T-helper 17 cell (primary cell): ENCODE measurements at regions not wholly inside any gene's neighbourhood (a gene's known extent, or its start where the extent isn't known, plus 50 kb on each side); places are given as distances from the start of the nearest gene placed in this dataset.

Experiments used
- ATAC-seq: fragments of 150-1000 bp; cut with Tn5 transposase; 2 replicates; pipeline ENCODE4 v1.10.0; 2021; ENCODE audit warnings: mild to moderate bottlenecking, moderate library complexity
- DNase-seq, 3 donors: peaks; one replicate each; pipeline versions ENCODE4 v3.0.0 to v3.0.0-alpha.2; 2020 to 2021
- H3K9me3 ChIP-seq: one replicate; pipeline ENCODE4 v1.7.0; 2013; ENCODE audit warnings: low read length, mild to moderate bottlenecking; ENCODE audit not compliant: control insufficient read depth, poor library complexity, severe bottlenecking
- H3K27ac Mint-ChIP-seq: one replicate; pipeline ENCODE4 v1.8.0; 2022; ENCODE audit warnings: mild to moderate bottlenecking, moderate library complexity, mixed read lengths
- H3K27me3 Mint-ChIP-seq: one replicate; pipeline ENCODE4 v1.8.0; 2022; ENCODE audit warnings: mixed read lengths
- H3K36me3 Mint-ChIP-seq: one replicate; pipeline ENCODE4 v1.8.0; 2022; ENCODE audit warnings: low read depth, mixed read lengths
- H3K4me1 Mint-ChIP-seq: one replicate; pipeline ENCODE4 v1.8.0; 2022; ENCODE audit warnings: mild to moderate bottlenecking, mixed read lengths
- H3K4me3 Mint-ChIP-seq: one replicate; pipeline ENCODE4 v1.8.0; 2022; ENCODE audit warnings: mild to moderate bottlenecking, moderate library complexity, mixed read lengths

DNA sequence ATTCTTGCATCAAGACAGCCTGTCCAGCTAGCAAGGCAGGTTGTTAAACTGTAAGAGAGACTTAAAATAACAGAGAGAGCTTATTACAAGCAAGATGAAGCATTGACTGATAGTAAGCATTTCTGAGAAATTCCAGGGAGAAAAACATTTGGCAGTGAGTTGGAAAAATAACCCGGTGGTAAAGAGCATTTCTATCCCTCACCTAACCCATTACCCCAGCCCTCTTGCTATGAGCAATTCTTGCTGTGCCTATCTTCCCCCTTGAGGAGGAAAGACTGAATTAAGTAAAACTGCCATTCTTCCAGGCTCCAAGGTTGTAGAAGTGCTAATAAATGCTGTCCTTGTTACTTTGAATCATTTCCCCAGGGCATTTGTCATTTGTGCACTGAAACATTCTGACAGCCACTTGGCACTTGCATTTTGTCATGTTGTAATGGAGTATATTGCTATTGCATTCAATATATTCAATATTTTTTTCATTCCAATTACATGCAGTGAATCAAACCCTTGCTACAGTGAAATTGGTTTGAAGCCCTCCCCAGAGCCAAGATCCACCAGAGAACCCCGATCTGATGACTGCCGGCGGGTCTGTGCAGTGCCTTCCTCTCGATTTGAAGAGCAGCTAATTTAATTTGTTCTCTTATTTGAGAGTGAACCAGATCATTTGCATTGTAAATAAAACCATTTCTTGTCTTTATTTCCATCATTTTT, 291.1 kb downstream of the HIVEP2 start:
- Mint-ChIP-seq H3K4me3 (no peak overlapping the region), H3K4me1 (peaks cover 2% of the 10 kb centered on the region), H3K27ac (no peak overlapping the region), H3K27me3 (peaks cover 34% of the 10 kb centered on the region), H3K36me3 (peaks cover 5% of the 10 kb centered on the region)
- no peaks in the 10 kb centered on the region for H3K9me3 ChIP-seq
- no peak for ATAC-seq
- DNase-seq = no peak

GRCh38 chr6:142659661-142660060, 285.3 kb downstream of the HIVEP2 start:
- Mint-ChIP-seq H3K4me1 (no peaks in the 10 kb centered on the region), H3K27ac (no peak overlapping the region), H3K27me3 (peaks cover 29% of the 10 kb centered on the region), H3K36me3 (peaks cover 5% of the 10 kb centered on the region), H3K4me3 (no peak overlapping the region)
- DNase-seq (no peak), ATAC-seq (no peak)
- H3K9me3 ChIP-seq = no peaks in the 10 kb centered on the region

DNA sequence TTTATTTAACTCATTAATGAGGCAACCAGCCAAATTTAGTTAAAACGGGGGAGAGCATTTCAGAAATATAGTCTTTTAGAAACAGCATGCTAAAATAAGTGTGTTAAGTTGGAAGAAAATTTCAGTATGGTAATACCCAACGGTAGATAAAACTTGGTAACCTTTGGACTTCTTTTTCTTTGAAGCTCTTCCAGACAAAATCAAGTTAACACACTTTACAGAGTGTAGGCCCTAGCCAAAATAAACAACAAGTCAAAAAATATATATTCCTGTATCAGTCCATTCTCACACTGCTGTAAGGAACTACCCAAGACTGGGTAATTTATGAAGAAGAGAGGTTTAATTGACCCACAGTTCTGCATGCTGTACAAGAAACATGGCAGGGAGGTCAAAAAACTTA, 279.6 kb downstream of the HIVEP2 start:
- Mint-ChIP-seq H3K27ac (no peak overlapping the region), H3K27me3 (no peaks in the 10 kb centered on the region), H3K36me3 (no peaks in the 10 kb centered on the region), H3K4me1 (no peaks in the 10 kb centered on the region), H3K4me3 (no peak overlapping the region)
- ATAC-seq (no peak), DNase-seq (no peak)
- H3K9me3 ChIP-seq = no peaks in the 10 kb centered on the region

GRCh38 chr6:142666599-142667185, 278.3 kb downstream of the HIVEP2 start:
- Mint-ChIP-seq H3K27ac (no peak overlapping the region), H3K4me1 (no peaks in the 10 kb centered on the region), H3K36me3 (no peaks in the 10 kb centered on the region), H3K27me3 (no peaks in the 10 kb centered on the region), H3K4me3 (no peak overlapping the region)
- ATAC-seq (no peak), DNase-seq (no peak)
- no peaks in the 10 kb centered on the region for H3K9me3 ChIP-seq

DNA sequence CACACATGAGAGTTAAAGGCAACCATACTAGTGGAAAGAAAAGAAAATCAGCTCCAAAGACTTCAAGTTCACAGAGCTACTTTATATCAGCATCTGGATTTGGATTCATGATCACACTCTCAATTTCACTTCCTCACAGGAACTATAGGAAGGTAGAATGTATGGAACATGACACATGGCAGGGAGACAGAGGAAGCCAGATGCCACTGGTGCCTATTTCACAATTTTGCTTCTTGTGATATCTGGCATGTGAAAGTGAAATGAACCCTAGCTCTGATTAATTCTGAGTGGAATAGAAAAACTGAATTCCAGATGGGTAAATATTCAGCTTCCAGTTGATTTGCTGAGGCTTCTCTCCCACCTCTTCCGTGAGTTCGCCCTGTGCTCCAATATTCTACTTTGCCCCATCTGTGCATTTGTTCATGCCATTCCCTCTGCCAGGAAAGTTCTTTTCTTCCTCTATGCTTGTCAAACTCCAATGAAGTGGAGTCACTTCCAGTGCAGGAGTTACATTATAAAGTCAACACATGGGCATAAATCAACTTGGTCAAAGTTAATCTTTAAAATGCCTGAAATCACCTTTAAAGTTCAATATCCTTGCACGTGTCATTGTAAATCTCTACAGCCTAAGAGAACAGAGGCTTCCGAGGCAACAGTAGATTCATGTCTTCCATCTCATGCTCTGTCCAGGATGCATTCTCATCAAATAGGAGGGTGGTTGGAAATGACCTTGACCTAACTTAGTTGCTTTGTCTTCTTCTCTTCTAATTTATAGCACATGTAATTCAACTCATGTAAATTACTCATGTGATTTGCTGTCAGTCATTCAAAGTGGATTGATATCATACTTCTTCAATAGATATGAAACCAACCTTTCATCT, 275.3 kb downstream of the HIVEP2 start:
- H3K9me3 ChIP-seq = no peaks in the 10 kb centered on the region
- Mint-ChIP-seq H3K4me1 (no peaks in the 10 kb centered on the region), H3K27me3 (peaks cover 13% of the 10 kb centered on the region), H3K36me3 (no peaks in the 10 kb centered on the region), H3K4me3 (no peak overlapping the region), H3K27ac (no peak overlapping the region)
- ATAC-seq (no peak), DNase-seq (no peak)

GRCh38 chr6:142671791-142672190, 273.2 kb downstream of the HIVEP2 start:
- H3K36me3 Mint-ChIP-seq = no peaks in the 10 kb centered on the region
- ATAC-seq = peak; percentile 32
- no peak overlapping the region for H3K4me3 Mint-ChIP-seq
- no peak for DNase-seq
- peaks cover 1% of the 10 kb centered on the region for H3K4me1 Mint-ChIP-seq
- H3K27ac Mint-ChIP-seq = no peak overlapping the region
- peaks cover 29% of the 10 kb centered on the region for H3K27me3 Mint-ChIP-seq
- H3K9me3 ChIP-seq = no peaks in the 10 kb centered on the region

- DNase-seq = no peak
- ATAC-seq = no peak
- H3K4me3 Mint-ChIP-seq = no peak overlapping the region
- peaks cover 46% of the 10 kb centered on the region for H3K27me3 Mint-ChIP-seq
- H3K4me1 Mint-ChIP-seq = peaks cover 11% of the 10 kb centered on the region
- no peak overlapping the region for H3K27ac Mint-ChIP-seq
- peaks cover 2% of the 10 kb centered on the region for H3K36me3 Mint-ChIP-seq
- H3K9me3 ChIP-seq = no peaks in the 10 kb centered on the region
Measured at GRCh38 chr6:142675517-142675916, 269.5 kb downstream of the HIVEP2 start.

DNA sequence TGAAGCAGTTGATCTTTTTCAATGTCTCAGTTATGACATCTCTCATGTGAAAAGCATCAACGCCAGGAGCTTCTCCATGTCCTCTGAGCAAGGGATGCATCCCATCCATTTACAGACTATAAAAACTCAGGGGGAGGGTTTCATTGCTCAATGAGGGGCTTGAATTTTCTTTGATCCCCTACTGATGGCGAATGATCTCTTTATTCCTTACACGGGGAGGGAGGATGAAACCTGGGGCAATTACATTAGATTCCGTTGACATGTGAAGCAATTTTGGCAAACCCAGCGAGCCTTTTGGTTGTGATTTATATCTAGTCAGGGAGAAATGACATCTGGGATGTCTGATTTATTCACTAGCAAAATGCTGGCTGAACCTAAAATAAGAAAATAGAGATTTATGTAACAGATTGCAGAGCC, 268.9 kb downstream of the HIVEP2 start:
- DNase-seq = no peak
- Mint-ChIP-seq H3K36me3 (peaks cover 2% of the 10 kb centered on the region), H3K4me1 (peaks cover 11% of the 10 kb centered on the region), H3K4me3 (no peak overlapping the region), H3K27me3 (peaks cover 49% of the 10 kb centered on the region), H3K27ac (no peak overlapping the region)
- no peak for ATAC-seq
- H3K9me3 ChIP-seq = no peaks in the 10 kb centered on the region

DNA sequence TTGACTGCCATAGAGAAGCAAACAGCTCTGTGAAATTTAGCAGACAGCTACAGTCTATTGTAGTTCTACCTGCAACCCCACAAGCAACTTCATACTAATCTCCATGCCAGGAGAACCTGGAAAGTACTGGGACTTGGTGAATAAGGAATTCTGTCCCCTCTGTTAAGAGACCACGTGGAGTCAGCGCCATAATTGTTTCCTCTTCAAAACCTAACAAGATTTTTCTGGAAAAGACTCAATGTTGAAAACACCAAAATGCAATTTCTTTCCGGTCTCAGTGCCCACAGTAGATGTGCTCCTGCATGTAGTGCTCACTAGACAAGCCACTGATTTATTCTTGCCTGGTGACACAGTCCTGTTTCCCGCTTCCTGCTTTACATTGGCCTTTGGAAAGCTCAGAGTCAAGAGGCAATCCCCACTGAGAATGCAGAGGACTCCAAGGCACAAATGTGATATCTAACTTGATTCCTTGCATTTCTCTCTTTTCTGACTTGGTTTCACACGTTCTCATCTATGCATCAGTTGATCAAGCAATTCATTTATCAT, 268.3 kb downstream of the HIVEP2 start:
- no peak overlapping the region for H3K4me3 Mint-ChIP-seq
- H3K4me1 Mint-ChIP-seq = peaks cover 11% of the 10 kb centered on the region
- no peaks in the 10 kb centered on the region for H3K9me3 ChIP-seq
- ATAC-seq (no peak), DNase-seq (no peak)
- H3K36me3 Mint-ChIP-seq = peaks cover 2% of the 10 kb centered on the region
- H3K27me3 Mint-ChIP-seq = peaks cover 56% of the 10 kb centered on the region
- no peak overlapping the region for H3K27ac Mint-ChIP-seq

DNA sequence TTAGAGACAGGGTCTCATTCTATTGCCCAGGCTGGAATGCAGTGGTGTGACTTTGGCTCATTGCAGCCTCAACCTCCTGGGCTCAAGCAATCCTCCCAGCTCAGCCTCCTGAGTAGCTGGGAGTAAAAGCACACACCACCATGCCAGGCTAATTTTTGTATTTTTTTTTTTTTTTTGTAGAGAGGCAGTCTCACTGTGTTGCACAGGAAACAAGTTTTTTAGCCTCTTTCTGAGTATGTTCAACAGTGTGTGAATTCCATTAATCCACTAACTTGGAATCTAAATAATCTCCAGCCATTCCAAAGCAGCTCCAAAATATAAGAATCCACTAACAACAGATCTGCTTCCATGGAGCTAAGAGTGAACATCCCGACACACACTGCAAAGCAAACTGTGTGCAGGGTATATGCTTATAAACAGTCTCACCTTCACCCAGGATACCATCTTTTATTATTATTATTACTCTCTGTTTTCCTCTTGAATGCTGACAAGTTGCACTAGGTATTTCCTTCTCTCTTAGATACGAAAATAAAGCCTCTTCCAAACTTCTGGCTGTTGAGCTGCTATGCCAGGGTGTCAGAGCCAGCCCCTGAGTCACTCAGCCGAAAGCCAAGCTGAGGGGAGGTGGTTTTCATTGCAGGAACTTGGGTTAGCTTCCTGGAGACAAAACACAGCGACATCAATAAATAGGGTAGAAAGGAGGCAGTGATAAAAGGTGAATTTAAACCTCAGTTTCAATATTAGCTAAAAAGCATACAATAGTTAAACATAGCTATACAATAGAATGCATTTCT, 264.9 kb downstream of the HIVEP2 start:
- Mint-ChIP-seq H3K27me3 (peaks cover 53% of the 10 kb centered on the region), H3K27ac (peak overlapping the region; percentile 84), H3K4me3 (peak overlapping the region; percentile 69), H3K36me3 (peaks cover 2% of the 10 kb centered on the region), H3K4me1 (peaks cover 11% of the 10 kb centered on the region)
- no peaks in the 10 kb centered on the region for H3K9me3 ChIP-seq
- ATAC-seq (peak; percentile 56), DNase-seq (no peak)

DNA sequence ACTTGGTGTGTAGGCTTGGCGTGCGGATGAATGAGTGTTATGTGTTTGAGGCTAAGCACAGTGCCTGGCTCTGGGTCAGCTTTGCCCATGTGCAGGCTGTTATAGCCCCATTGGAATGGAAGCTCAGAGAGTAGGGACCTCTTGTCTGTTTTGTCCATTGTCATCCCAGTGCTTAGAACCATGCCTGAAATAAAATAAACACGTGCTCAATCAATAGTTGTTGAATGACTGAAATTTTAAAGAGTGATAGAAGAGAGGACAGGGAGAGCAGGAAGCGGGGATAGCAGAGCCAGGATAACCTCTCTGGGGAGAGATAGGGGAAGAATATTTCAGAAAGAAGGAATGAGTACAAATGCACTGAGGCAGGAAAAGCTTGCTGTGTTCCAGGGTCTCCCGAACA, 263.9 kb downstream of the HIVEP2 start:
- Mint-ChIP-seq H3K4me3 (no peak overlapping the region), H3K27ac (no peak overlapping the region), H3K4me1 (peaks cover 11% of the 10 kb centered on the region), H3K27me3 (peaks cover 44% of the 10 kb centered on the region), H3K36me3 (peaks cover 2% of the 10 kb centered on the region)
- ATAC-seq (no peak), DNase-seq (no peak)
- H3K9me3 ChIP-seq = no peaks in the 10 kb centered on the region

DNA sequence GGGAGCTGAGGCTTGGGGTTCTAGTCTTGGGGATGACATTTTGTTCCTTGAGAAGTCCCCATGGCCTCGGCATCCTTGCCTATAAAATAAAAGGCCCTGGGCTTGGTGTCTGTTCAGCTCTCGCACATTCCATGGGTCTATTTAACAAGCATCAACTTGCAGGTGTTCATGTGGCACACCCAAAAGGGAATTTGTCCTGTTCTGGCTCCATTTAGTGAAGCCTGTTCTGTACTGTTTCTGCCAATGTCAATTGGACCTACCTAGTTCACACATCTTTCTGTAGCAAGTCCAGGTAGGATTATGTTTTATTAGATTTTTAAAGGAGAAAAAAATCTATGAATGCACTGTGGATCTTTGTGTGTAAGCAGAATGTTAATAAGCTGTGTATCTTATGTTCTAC, 262.0 kb downstream of the HIVEP2 start:
- ATAC-seq (no peak), DNase-seq (no peak)
- Mint-ChIP-seq H3K4me1 (peaks cover 6% of the 10 kb centered on the region), H3K27ac (no peak overlapping the region), H3K36me3 (peaks cover 2% of the 10 kb centered on the region), H3K27me3 (peaks cover 34% of the 10 kb centered on the region), H3K4me3 (no peak overlapping the region)
- no peaks in the 10 kb centered on the region for H3K9me3 ChIP-seq
